ENCODE measurements at regions not wholly inside any gene's neighbourhood (a gene's known extent, or its start where the extent isn't known, plus 50 kb on each side); places are given as distances from the start of the nearest gene placed in this dataset.

GRCh38 chr3:13258986-13259514, 161.1 kb downstream of the NUP210 start:
- TF ChIP-seq POLR2A (IDR thresholded peaks at IDR 0.05; ENCODE audit: low read depth, low read length) (no peak), CTCF (conservative IDR thresholded peaks at IDR 0.05; ENCODE audit: low read depth, low read length) (no peak), MAFK (IDR thresholded peaks at IDR 0.05; ENCODE audit: low read depth, low read length) (no peak), USF2 (IDR thresholded peaks at IDR 0.05; ENCODE audit: low read depth, low read length) (no peak), BHLHE40 (IDR thresholded peaks at IDR 0.05; ENCODE audit: low read depth, low read length) (no peak)
